GM21737 (cell line): ENCODE measurements at regions not wholly inside any gene's neighbourhood (a gene's known extent, or its start where the extent isn't known, plus 50 kb on each side); places are given as distances from the start of the nearest gene placed in this dataset.
"Not testable (repeated sequence)": the region's sequence is repeated elsewhere in the genome, so short reads cannot be mapped to it uniquely, and the experiment has no call there.

Source experiments
- ATAC-seq: cut with Tn5 transposase; IDR thresholded peaks from one replicate; pipeline ENCODE4 v1.9.1; 2021; ENCODE audit warnings: mild to moderate bottlenecking, moderate library complexity; ENCODE audit not compliant: unreplicated experiment

- not testable (repeated sequence) for ATAC-seq
Measured at GRCh38 chr1:148361427-148362215, 121.5 kb downstream of the PPIAL4G start.

GRCh38 chr1:148357037-148357436, 126.1 kb downstream of the PPIAL4G start:
- no peak for ATAC-seq

GRCh38 chr1:148355976-148356375, 127.1 kb downstream of the PPIAL4G start:
- no peak for ATAC-seq

- no peak for ATAC-seq
Measured at GRCh38 chr1:148354913-148355308, 128.2 kb downstream of the PPIAL4G start.

GRCh38 chr1:148354284-148354912, 128.7 kb downstream of the PPIAL4G start:
- no peak for ATAC-seq

GRCh38 chr1:148353461-148354283, 129.4 kb downstream of the PPIAL4G start:
- ATAC-seq, result no peak

GRCh38 chr1:148352470-148353053, 130.5 kb downstream of the PPIAL4G start:
- no peak for ATAC-seq

- no peak for ATAC-seq
Measured at GRCh38 chr1:148347781-148348180, 135.3 kb downstream of the PPIAL4G start.

- not testable (repeated sequence) for ATAC-seq
Measured at GRCh38 chr1:148345659-148346151, 137.4 kb downstream of the PPIAL4G start.

- ATAC-seq, result not testable (repeated sequence)
Measured at GRCh38 chr1:148344651-148345050, 138.5 kb downstream of the PPIAL4G start.

GRCh38 chr1:148341729-148342128, 141.4 kb downstream of the PPIAL4G start:
- ATAC-seq, result not testable (repeated sequence)

- not testable (repeated sequence) for ATAC-seq
Measured at GRCh38 chr1:148336121-148336918, 146.8 kb downstream of the PPIAL4G start.

- ATAC-seq, result peak; percentile 67
Measured at GRCh38 chr1:148334339-148335130, 148.6 kb downstream of the PPIAL4G start.

- ATAC-seq, result no peak
Measured at GRCh38 chr1:148333875-148334338, 149.2 kb downstream of the PPIAL4G start.

GRCh38 chr1:148328884-148329283, 154.2 kb downstream of the PPIAL4G start:
- no peak for ATAC-seq

- ATAC-seq, result not testable (repeated sequence)
Measured at GRCh38 chr1:148325031-148325430, 158.1 kb downstream of the PPIAL4G start.

- ATAC-seq, result not testable (repeated sequence)
Measured at GRCh38 chr1:148324465-148324864, 158.6 kb downstream of the PPIAL4G start.

- not testable (repeated sequence) for ATAC-seq
Measured at GRCh38 chr1:148320079-148320478, 163.0 kb downstream of the PPIAL4G start.

- no peak for ATAC-seq
Measured at GRCh38 chr1:148318904-148319242, 164.2 kb downstream of the PPIAL4G start.
